HepG2 (cell line): ENCODE measurements at regions not wholly inside any gene's neighbourhood (a gene's known extent, or its start where the extent isn't known, plus 50 kb on each side); places are given as distances from the start of the nearest gene placed in this dataset.

ENCODE experiments used
- ATAC-seq: fragments of 200-7000 bp; cut with Tn5 transposase; 3 replicates; pipeline ENCODE4 v1.9.1; 2020; ENCODE audit warnings: mild to moderate bottlenecking, moderate library complexity
- BruUV-seq: library from RNA; stranded (reverse); fragments of 400-500 nt; replicated peaks from 2 replicates; lab custom pipeline; 2021; lab: Mats Ljungman, UMichigan
- CTCF ChIA-PET: fragments of 300-600 bp; formaldehyde crosslinking; extraction: SDS; loops from one replicate; lab custom pipeline; 2021; ENCODE audit warnings: low total read pairs, inconsistent platforms, low intra/inter-chr PET ratio; lab: Yijun Ruan, JAX
- POLR2A ChIA-PET: fragments of 350-600 bp; sonication (Branson Sonifier 250); formaldehyde crosslinking; loops from one replicate; lab custom pipeline; 2020; ENCODE audit warnings: antibody characterized with exemption, inconsistent platforms; lab: Yijun Ruan, JAX
- DNase-seq: peaks from one replicate; pipeline ENCODE4 v3.0.0-alpha.2; 2015; ENCODE audit warnings: low spot score
- FAIRE-seq: peaks from 3 replicates; lab custom pipeline; 2011; peaks lifted over from hg19 to GRCh38; lab: Jason Lieb, UNC
- H2AFZ ChIP-seq: one replicate; pipeline ENCODE4 v1.6.1; 2011; ENCODE audit warnings: low read length, inconsistent platforms
- H3K27ac ChIP-seq: fragments of 300-600 bp; 3 replicates; pipeline ENCODE4 v1.8.0; 2011; ENCODE audit warnings: mixed run types, mild to moderate bottlenecking, mixed read lengths, low read length, inconsistent platforms; ENCODE audit not compliant: insufficient read depth; ENCODE audit errors: extremely low read length
- H3K27me3 ChIP-seq, 2 experiments: fragments of 200-600 bp in 1 of 2; 2 replicates in 1 of 2; 3 replicates in 1 of 2; pipeline versions ENCODE4 v1.6.0 to v1.8.0; 2011; ENCODE audit warnings: low read length in 2 of 2, mild to moderate bottlenecking in 2 of 2, moderate library complexity in 2 of 2, inconsistent platforms in 1 of 2; ENCODE audit not compliant: insufficient read depth in 2 of 2, control insufficient read depth in 1 of 2
- H3K36me3 ChIP-seq, 2 experiments: fragments of 200-600 bp in 1 of 2; replicated peaks in 1 of 2; 2 replicates in 1 of 2; 3 replicates in 1 of 2; pipeline versions ENCODE4 v1.5.1 to v1.8.0; 2011; ENCODE audit warnings: low read length in 2 of 2, inconsistent platforms in 1 of 2; ENCODE audit not compliant: insufficient read depth in 2 of 2, control insufficient read depth in 1 of 2
- H3K4me1 ChIP-seq: 2 replicates; pipeline ENCODE4 v1.5.1; 2012; ENCODE audit warnings: low read length, inconsistent platforms; ENCODE audit not compliant: insufficient read depth
- H3K4me2 ChIP-seq: 2 replicates; pipeline ENCODE4 v1.6.0; 2011; ENCODE audit warnings: low read depth, low read length, inconsistent platforms
- H3K4me3 ChIP-seq, 3 experiments: fragments of 200-600 bp in 1 of 3; sonication (generic), shearing (Covaris generic) in 1 of 3; replicated peaks in 1 of 3; 2 replicates each; pipeline ENCODE4 v1.5.1; 2011 to 2016; ENCODE audit warnings: low read length in 3 of 3, inconsistent platforms in 2 of 3, low read depth in 2 of 3, mild to moderate bottlenecking in 2 of 3, control low read depth in 1 of 3, mixed read lengths in 1 of 3; ENCODE audit not compliant: insufficient read depth in 1 of 3
- H3K79me2 ChIP-seq: one replicate; pipeline ENCODE4 v1.6.1; 2011; ENCODE audit warnings: low read length, inconsistent platforms; ENCODE audit not compliant: insufficient read depth
- H3K9ac ChIP-seq: 2 replicates; pipeline ENCODE4 v1.6.0; 2011; ENCODE audit warnings: mild to moderate bottlenecking, low read depth, low read length, inconsistent platforms; ENCODE audit not compliant: insufficient read depth
- H3K9me3 ChIP-seq: 2 replicates; pipeline ENCODE4 v1.5.1; 2012; ENCODE audit warnings: mild to moderate bottlenecking, low read length
- H4K20me1 ChIP-seq: 2 replicates; pipeline ENCODE4 v1.6.0; 2011; ENCODE audit warnings: inconsistent platforms, mild to moderate bottlenecking, low read length, moderate library complexity; ENCODE audit not compliant: insufficient read depth
- ATRX ChIP-seq: sonication (generic); formaldehyde crosslinking; IDR thresholded peaks from 2 replicates; pipeline ENCODE4 v1.4.0; 2020; ENCODE audit warnings: missing genetic modification reagents, borderline replicate concordance
- MNT ChIP-seq: fragments of 450-650 bp; IDR thresholded peaks from 2 replicates; pipeline ENCODE4 v1.6.1; 2016
- NAIF1 ChIP-seq: sonication (generic); formaldehyde crosslinking; IDR thresholded peaks from 2 replicates; pipeline ENCODE4 v1.5.0; 2020; ENCODE audit warnings: mild to moderate bottlenecking, missing genetic modification reagents, borderline replicate concordance
- ZFP37 ChIP-seq: sonication (generic); formaldehyde crosslinking; IDR thresholded peaks from 2 replicates; pipeline ENCODE4 v1.4.0; 2020; ENCODE audit warnings: missing genetic modification reagents, borderline replicate concordance
- ZHX1 ChIP-seq: sonication (generic); formaldehyde crosslinking; IDR thresholded peaks from 2 replicates; pipeline ENCODE4 v1.8.1; 2022; ENCODE audit warnings: low read depth, mild to moderate bottlenecking, missing genetic modification reagents
- WGBS: methylation state at CpG from one replicate; pipeline ENCODE4 v1.1.6; 2017; ENCODE audit warnings: low lambda C conversion rate; 5-methylcytosine and 5-hydroxymethylcytosine counted together
- in situ Hi-C: cut with HindIII; loops from 2 replicates; pipeline ENCODE4 v1.10.0; 2017; ENCODE audit warnings: low pct_unique_long_range_greater_than_20kb; ENCODE audit not compliant: extremely low pct_ligation_motif_present
- intact Hi-C: fragments of 100-400 bp; cut with micrococcal nuclease; formaldehyde crosslinking; loops from one replicate; pipeline ENCODE4 v1.10.0; 2022; ENCODE audit not compliant: unreplicated experiment

- ATAC-seq (no peak), FAIRE-seq (no peak), DNase-seq (no peak)
- Histone ChIP-seq H3K9me3 (no peaks in the 10 kb centered on the region), H3K36me3 (no peaks in the 10 kb centered on the region), H3K27ac (no peak overlapping the region), H3K4me2 (no peak overlapping the region), H2AFZ (no peak overlapping the region), H3K79me2 (no peaks in the 10 kb centered on the region), H3K9ac (no peak overlapping the region), H4K20me1 (no peaks in the 10 kb centered on the region), H3K4me1 (no peaks in the 10 kb centered on the region), H3K27me3 (peaks cover 1 to 14% of the 10 kb centered on the region in 2 experiments; a peak in 3 of 5 replicates), H3K4me3 (no peak overlapping the region)
- no TSS peak for BruUV-seq
- CTCF ChIA-PET, result no interaction called here
- no peak for TF ChIP-seq ZFP37
- no peak for TF ChIP-seq NAIF1 (CRISPR knock-in tag)
- TF ChIP-seq ZHX1 (CRISPR knock-in tag), result no peak
- POLR2A ChIA-PET, result no interaction called here
- 44% methylated on average over 7 of the region's 7 CpGs for WGBS
- in situ Hi-C loops (no loop called here), intact Hi-C loops (no loop called here)
Measured at GRCh38 chr3:127464642-127465041, 125.9 kb downstream of the TPRA1 start.

GRCh38 chr3:127462111-127462655 is 128.3 kb downstream of the TPRA1 start:
- TF ChIP-seq ATRX (no peak), MNT (peak; percentile 30; the same call in 1 of the 2 replicates)
- no peaks in the 10 kb centered on the region for H3K36me3 ChIP-seq
- in situ Hi-C loops (no loop called here), intact Hi-C loops (no loop called here)
- FAIRE-seq (no peak), ATAC-seq (no peak), DNase-seq (no peak)
- no TSS peak for BruUV-seq
- no peak overlapping the region for H2AFZ ChIP-seq
- no peak overlapping the region for H3K27ac ChIP-seq
- 46% methylated on average over 7 of the region's 8 CpGs for WGBS
- CTCF ChIA-PET, result no interaction called here
- no peaks in the 10 kb centered on the region for H3K9me3 ChIP-seq
- no peaks in the 10 kb centered on the region for H4K20me1 ChIP-seq
- H3K4me3 ChIP-seq, result no peak overlapping the region
- peaks cover 3 to 28% of the 10 kb centered on the region in 2 experiments; a peak in 4 of 5 replicates for H3K27me3 ChIP-seq
- H3K9ac ChIP-seq, result no peak overlapping the region
- H3K4me2 ChIP-seq, result no peak overlapping the region
- POLR2A ChIA-PET, result no interaction called here
- no peaks in the 10 kb centered on the region for H3K79me2 ChIP-seq
- H3K4me1 ChIP-seq, result no peaks in the 10 kb centered on the region
